IMR-90 (cell line): ENCODE measurements at regions not wholly inside any gene's neighbourhood (a gene's known extent, or its start where the extent isn't known, plus 50 kb on each side); places are given as distances from the start of the nearest gene placed in this dataset.

Experiments used
- CEBPB ChIP-seq: IDR thresholded peaks from 2 replicates; pipeline ENCODE4 v1.6.1; 2012; ENCODE audit warnings: low read depth, low read length, improper control_type of control experiment
- MAFK ChIP-seq: IDR thresholded peaks from 2 replicates; pipeline ENCODE4 v1.6.1; 2012; ENCODE audit warnings: low read depth, low read length, improper control_type of control experiment
- MXI1 ChIP-seq: IDR thresholded peaks from 2 replicates; pipeline ENCODE4 v1.6.1; 2012; ENCODE audit warnings: low read depth, mild to moderate bottlenecking, low read length, moderate library complexity, borderline replicate concordance
- POLR2A ChIP-seq: IDR thresholded peaks from 2 replicates; pipeline ENCODE4 v1.6.1; 2012; ENCODE audit warnings: mild to moderate bottlenecking, low read depth, low read length
- SMC3 ChIP-seq: fragments of 150-350 bp; IDR thresholded peaks from 2 replicates; pipeline ENCODE4 v1.6.1; 2016; ENCODE audit warnings: low read depth, mild to moderate bottlenecking, antibody characterized with exemption, low read length, moderate library complexity
- TF ChIP-seq, protein P1 (sequence below): conservative IDR thresholded peaks from 2 replicates; pipeline ENCODE4 v1.5.1; 2012; ENCODE audit warnings: mild to moderate bottlenecking, low read depth, low read length, improper control_type of control experiment

DNA sequence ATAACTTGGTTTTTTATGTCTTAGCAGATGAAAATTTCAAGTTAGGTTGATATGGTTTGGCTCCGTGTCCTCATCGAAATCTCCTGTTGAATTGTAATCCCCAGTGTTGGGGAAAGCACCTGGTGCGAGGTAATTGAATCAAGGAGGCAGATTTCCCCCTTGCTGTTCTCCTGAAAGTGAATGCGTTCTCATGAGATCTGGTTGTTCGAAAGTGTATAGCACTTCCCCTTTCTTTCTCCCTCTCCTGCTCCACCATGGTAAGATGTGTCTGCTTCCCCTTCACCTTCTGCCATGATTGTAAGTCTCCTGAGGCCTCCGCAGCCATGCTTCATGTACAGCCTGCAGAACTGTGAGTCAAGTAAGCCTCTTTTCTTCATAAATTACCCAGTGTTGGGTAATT is 242.1 kb upstream of the TNP1 start:
- TF ChIP-seq, protein P1, sequence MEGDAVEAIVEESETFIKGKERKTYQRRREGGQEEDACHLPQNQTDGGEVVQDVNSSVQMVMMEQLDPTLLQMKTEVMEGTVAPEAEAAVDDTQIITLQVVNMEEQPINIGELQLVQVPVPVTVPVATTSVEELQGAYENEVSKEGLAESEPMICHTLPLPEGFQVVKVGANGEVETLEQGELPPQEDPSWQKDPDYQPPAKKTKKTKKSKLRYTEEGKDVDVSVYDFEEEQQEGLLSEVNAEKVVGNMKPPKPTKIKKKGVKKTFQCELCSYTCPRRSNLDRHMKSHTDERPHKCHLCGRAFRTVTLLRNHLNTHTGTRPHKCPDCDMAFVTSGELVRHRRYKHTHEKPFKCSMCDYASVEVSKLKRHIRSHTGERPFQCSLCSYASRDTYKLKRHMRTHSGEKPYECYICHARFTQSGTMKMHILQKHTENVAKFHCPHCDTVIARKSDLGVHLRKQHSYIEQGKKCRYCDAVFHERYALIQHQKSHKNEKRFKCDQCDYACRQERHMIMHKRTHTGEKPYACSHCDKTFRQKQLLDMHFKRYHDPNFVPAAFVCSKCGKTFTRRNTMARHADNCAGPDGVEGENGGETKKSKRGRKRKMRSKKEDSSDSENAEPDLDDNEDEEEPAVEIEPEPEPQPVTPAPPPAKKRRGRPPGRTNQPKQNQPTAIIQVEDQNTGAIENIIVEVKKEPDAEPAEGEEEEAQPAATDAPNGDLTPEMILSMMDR: no peak
- TF ChIP-seq POLR2A: no peak
- no peak for TF ChIP-seq MAFK
- TF ChIP-seq MXI1: no peak
- no peak for TF ChIP-seq SMC3
- no peak for TF ChIP-seq CEBPB
